HG03442 (cell line): ENCODE measurements at regions not wholly inside any gene's neighbourhood (a gene's known extent, or its start where the extent isn't known, plus 50 kb on each side); places are given as distances from the start of the nearest gene placed in this dataset.
"Not testable (repeated sequence)": the region's sequence is repeated elsewhere in the genome, so short reads cannot be mapped to it uniquely, and the experiment has no call there.

Experiments
- ATAC-seq: cut with Tn5 transposase; IDR thresholded peaks from one replicate; pipeline ENCODE4 v1.9.1; 2021; ENCODE audit warnings: mild to moderate bottlenecking, moderate library complexity; ENCODE audit not compliant: unreplicated experiment

DNA sequence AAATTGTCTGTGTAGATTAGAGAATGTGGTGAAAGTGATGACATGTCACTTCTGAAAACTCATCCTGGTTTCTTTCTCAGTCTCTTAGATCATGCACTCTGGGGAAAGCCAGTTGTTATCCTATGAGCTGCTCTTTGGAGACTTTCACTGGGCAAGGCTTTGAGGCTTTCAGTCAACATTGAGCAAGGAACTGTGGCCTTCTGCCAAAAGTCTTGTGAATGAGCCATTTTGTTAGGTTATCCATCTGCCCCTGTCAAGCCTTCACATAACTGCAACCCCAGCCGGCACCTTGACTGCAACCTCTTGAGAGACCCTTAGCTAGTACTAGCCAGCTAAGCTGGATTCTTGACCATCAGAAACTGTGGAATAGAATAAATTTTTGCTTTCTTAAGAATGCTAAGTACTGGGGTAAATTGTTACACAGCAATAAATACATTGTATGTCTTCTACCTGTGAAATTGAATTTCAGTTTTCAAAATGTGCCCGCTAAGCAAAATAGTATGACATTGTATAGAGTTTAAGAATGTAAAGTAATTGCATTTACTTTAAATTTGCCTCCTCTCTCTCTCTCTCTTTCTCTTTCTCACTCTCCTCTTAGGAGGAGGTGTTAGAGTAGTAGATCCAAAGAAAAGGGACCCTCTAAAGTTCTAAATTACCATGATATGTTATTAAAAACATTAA lies 1273.0 kb downstream of the RAPGEF2 start:
- ATAC-seq: no peak

DNA sequence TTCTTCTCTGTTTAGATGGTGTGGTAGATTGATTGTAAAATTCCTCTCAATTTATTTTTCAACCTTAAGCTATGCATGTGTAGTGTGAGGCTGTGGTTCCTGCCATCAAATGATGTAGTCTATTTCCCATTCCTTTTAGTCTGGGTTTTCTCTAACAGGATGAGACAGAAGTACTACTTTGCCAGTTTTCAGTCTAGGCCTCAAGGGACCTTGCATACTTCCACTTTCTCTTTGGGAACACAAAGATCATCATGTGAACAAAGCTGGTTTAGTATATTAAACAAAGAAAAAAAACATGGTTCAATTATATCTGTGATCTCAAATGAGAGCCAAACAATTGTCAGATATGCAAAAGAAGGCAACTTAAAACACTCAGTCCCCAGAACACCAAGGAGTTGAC lies 1284.0 kb downstream of the RAPGEF2 start:
- ATAC-seq: no peak

DNA sequence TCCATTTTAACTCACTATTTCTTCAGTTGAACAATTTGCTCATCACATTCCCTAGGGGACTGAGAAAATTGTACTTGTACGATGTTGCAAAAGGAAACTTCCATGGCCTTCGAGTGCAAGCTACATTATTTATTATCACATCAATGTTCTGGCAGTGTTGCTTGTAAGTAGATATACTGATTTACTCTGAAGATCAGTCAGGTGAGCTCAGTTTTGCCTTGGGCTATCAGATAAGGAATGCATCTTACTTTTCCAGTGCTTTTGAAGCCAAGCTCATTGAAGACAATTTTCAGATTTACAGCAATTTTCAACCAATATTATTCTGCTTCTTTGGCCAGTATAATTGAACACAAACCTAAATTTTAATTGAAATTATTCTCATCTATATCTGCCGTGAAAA lies 1296.9 kb downstream of the RAPGEF2 start:
- ATAC-seq: no peak

DNA sequence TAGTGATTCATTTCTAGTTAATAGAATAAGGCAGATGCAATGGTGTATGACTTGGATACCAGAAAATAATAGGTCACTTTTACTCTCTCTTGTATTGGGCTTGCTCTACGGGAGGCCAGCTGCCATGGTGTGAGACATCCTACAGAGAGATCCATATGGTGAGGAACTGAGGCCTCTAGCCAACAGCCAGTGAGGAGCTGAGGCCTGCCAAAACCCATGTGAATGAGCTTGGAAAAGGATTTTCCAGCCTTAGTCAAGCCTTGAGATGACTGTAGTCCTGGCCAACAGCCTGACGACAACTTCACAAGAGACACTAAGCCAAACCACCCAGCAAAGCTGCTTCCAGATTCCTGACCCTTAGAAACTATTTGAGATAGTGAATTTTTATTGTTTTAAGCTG lies 1300.2 kb downstream of the RAPGEF2 start:
- no peak for ATAC-seq

DNA sequence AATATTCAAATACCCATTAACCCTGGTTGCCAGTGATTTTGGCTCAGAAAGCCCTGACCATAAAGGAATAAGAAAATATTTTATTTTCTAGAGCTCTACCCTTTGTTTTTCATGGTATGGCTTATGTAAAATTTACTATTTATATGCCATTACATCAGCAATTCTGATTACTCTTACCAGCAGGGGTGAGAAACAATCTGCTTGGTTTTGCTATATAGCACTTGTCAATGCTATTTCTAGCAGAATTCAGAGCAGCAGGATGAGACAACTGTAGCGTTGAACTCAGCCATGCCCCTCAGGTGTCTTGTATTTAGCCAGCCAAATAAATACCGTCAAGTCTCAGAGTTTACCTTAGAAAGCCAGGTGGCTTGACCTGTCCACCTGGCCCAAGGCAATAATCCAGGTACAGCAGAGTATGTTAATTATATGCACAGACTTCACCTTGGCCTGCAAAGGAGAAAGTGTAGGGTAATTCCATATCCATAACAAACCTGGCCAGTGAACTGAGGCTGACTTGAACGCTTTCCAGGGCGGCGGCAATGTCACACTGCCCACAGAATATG lies 1303.5 kb downstream of the RAPGEF2 start:
- ATAC-seq: no peak

DNA sequence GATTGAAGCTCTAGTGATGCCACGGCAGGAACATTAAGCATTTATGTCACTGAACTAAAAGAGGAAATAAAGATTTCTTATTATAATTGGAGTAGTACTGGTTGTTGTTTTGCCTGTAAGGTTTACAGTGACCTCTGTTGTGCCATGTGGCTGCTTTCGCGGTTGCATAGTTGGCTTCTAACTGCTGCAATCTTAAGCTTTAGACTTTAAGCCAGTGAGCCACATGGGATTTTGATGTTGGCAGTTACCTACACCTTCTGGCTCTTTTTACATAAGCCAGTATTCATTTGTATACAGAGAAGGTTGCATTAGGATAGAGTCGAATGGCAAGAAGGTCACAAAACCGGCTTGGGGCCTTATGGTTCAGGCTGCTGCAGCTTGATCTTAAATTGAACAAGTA lies 1311.6 kb downstream of the RAPGEF2 start:
- no peak for ATAC-seq

DNA sequence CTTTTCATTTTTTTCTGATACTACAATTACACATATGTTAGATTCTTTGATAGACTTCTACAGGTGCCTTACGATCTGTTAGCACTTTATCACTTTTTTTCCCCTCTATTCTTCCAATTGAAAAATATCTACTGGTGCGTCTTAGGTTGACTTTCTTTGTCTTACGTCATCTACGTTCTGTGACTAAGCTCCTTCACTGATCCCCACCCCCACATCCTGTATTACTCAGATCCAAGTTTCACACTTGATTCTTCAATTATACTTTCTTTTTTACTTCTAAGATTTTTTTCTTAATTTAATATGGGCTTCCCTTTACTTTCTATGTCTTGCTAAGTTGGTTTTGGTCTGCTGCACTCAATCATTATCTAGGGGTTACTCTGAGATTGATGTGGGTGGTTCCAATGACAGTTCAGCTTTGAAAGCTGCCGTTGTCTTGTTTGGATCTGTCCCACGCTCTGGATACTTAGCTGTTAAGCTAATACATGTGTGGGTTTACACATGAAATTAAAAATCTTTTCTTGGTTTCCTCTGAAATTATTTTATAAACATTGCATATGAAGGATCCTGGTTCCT lies 1321.1 kb downstream of the RAPGEF2 start:
- no peak for ATAC-seq

DNA sequence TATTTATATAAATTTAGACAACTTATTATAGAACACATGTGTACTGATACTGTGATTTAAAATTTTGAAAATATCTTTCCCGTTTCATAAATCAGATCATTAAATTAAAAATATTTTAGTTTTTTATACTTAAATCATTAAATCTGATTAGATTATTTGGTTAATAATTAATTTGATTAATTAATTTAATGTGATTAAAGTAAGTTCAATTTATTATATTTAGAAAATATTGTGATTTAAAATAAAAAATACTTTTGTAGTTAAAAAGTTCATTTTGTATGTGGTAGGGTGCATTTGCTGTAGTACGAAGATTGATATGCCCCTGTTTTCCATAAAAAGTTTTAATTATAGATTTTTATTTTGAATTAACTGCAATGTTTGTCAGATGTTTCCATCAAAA lies 1323.4 kb downstream of the RAPGEF2 start:
- no peak for ATAC-seq

DNA sequence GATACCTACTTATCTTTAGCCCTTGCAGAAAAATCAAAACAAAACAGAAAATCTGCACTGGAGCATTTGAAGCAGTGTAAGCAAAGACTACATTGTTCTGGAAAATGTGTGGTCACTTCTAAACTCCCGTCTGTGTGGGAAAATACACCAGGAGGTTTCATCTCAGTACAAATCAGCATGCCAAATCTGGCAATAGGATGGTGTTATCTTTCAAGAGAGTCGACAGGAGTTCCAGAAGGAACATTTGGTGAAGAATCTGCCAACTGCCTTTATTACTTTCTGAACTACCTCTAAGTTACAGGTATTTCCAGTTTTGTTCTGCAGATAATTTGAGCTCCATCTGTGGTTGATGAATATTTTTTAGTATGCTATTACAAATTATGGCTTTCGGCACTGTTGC lies 1348.0 kb downstream of the RAPGEF2 start:
- no peak for ATAC-seq

DNA sequence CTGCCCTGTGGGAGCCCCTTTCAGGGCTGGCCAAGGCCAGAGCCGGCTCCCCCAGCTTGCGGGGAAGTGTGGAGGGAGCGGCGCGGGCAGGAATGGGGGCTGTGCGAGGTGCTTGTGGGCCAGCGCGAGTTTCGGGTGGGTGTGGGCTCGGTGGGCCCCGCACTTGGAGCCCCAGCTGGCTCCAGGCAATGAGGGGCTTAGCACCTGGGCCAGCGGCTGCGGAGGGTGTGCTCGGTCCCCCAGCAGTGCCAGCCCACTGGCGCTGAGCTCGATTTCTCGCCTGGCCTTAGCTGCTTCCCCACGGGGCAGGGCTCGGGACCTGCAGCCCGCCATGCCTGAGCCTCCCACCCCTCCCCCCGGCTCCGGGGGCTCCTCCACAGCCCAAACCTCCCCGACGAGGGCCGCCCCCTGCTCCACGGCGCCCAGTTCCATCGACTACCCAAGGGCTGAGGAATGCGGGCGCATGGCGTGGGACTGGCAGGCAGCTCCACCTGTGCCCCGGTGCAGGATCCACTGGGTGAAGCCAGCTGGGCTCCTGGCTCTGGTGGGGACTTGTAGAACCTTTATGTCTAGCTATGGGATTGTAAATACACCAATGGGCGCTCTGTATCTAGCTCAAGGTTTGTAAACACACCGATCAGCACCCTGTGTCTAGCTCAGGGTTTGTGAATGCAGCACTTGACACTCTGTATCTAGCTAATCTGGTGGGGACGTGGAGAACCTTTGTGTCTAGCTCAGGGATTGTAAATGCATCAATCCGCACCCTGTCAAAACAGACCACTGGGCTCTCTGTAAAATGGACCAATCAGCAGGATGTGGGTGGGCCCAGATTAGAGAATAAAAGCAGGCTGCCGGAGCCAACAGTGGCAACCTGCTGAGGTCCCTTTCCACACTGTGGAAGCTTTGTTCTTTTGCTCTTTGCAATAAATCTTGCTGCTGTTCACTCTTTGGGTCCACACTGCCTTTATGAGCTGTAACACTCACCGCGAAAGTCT lies 1379.1 kb downstream of the RAPGEF2 start:
- ATAC-seq: not testable (repeated sequence)

DNA sequence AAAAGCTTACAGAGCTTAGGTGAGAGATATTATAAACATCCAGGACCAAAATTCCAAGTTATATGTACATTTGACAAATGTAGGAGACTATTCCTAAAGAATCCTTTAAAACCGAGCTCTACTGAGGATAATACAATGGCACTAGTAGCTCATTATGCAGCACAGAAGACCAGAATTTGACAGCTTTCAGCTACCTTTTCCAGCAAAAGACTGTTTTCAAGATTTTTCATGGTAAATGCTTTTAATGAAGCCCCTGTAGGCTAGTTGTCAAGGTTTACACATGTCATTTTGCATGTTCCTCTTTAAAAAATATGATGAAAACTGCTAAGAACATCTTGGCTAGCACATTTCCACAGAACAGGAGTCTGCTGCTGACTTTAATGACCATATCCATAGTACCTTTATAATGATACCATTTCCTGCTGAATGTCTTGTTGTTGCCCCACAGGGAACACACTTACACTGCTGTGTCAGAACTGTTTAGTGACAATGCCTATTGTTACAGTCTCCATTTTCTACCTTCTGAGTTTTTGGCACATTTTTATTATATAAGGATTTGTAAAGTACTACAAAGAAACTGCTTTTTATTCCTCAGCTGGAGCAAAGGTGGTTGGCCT lies 1382.3 kb downstream of the RAPGEF2 start:
- ATAC-seq: no peak

DNA sequence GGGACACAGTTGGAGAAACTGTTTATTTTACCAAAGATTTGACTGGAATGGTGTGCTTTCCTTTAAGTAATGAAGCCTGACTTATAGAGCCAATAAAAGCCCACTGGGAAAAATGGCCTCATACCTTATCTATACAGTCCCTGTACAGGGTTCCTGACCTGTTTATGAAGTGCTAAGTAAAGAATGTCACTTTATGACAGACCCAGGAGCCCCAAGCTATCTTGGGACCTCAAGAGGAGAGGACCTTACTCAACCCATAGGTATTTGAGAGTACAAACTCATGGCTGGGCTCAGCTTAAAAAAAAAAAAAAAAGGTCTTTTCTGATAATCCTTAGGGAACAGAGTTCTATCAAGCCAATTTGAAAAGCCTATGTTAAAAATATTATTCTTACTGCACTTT lies 1389.3 kb downstream of the RAPGEF2 start:
- ATAC-seq: no peak

DNA sequence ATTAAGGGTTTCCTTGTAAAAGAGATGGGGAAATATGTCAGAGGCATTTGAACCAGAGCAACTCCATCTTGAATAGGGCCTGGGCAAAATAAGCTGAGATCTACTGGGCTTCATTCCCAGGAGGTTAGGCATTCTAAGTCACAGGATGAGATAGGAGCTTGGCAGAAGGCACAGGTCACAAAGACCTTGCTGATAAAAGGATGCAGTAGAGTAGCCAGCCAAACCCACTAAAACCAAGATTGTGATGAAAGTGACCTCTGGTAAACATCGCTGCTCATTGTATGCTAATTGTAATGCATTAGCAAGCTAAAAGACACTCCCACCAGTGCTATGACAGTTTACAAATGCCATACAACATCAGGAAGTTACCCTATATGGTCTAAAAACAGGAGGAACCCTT lies 1390.3 kb downstream of the RAPGEF2 start:
- ATAC-seq: no peak

DNA sequence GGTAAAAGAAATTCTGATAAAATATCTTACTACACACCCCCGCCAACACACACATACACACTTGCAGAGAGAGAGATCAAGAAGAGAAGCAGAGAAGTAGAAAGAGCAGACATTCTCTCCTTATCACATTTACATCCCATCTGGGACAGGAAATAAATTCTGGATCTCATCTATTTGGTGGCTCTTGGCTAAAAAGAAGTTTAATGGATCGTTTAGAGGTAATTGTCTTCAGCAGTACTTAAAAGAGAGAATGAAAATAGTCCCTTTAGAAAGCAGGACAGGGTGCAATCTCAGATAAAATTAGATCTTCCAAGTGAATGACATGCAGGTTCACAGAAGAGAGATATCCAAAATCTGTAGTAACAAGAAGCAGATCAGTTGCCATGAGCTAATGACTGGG lies 1392.5 kb downstream of the RAPGEF2 start:
- ATAC-seq: no peak

DNA sequence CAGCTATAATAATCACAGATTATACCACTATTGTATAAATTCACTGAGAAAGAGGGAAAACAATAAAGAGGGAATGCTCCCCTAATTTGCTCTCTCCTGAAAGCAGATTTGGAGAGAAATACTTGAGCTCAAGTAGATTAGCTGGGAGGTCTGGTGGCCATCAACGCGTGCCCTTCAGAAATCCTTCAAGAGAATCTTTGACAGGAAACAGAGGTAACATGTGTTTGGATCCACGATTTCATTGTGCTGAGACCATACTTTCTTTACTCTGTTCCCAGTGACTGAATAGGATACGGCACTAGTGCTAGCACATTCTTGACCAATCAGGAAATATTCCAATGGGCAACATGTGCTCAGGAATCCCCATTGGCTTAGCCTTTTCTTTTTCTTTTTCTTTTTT lies 1395.3 kb downstream of the RAPGEF2 start:
- no peak for ATAC-seq

DNA sequence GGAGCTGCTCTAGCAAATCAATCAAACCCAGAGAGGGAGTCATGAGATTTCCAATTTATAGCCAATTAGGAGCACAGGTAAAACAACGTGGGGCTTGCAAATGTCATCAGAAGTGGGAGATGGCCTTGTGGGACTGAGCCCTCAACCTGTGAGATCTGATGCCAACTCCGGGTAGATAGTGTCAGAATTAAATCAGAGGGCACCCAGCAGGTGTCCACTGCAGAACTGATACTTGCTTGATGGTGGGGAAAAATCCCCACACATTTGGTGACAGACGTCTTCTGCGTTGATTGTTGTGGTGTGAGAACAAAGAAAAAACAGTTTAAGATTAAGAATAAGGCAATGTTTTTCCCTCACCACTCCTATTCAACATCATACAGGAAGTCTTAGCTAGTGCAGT lies 1402.8 kb downstream of the RAPGEF2 start:
- ATAC-seq: no peak

DNA sequence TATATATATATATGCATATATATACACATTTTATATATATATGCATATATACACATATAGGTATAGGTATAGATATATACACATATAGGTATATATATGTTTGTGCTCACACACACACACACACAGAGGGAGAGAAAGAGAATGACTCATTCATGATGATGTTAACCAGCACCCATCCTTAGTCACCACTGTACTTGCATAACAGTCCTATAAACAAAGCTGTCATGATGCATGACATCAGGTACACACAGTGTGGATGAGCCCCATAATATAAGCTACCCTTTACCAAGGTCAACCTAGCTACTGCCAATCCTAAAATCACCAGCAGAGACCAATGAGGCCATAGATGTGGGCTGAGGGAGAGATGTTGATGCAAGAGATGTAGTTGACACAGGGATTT lies 1408.0 kb downstream of the RAPGEF2 start:
- ATAC-seq: no peak

DNA sequence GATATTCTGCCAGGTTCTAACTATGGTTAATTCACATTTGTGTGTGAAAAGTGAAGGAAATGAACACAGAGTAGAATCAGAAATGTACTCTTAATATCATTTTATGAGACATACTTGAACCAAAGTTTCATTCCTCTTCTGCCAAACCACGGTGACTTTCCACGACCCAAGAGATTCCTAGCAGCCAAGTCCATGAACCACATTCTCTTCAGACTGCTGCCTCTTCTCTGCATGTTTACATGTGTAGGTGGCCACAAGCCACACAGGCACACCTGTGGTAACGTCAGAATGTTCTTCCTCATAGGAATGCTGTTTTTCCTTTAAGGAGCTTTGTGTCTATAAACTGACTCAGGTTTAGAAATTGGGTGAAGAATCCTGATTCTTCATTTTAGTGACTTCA lies 1411.2 kb downstream of the RAPGEF2 start:
- no peak for ATAC-seq

DNA sequence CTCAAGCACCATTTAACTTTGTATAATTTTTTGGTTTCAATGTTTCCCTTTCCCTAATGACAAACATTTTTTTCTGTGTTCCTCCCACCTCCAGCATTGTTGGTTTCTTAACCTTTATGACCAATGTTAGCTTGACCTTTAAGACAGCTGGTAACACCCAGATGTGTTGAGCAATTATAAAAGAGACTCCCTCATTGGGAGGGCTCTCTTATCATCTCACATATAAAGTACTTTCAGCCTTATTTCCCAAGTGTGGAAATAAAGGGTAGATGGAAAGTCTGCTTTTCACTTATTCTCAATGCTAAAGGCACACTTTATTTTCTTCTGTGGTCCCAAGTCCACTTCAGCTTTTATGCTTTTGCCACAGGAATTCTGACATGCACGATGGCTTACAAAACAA lies 1420.4 kb downstream of the RAPGEF2 start:
- ATAC-seq: no peak

DNA sequence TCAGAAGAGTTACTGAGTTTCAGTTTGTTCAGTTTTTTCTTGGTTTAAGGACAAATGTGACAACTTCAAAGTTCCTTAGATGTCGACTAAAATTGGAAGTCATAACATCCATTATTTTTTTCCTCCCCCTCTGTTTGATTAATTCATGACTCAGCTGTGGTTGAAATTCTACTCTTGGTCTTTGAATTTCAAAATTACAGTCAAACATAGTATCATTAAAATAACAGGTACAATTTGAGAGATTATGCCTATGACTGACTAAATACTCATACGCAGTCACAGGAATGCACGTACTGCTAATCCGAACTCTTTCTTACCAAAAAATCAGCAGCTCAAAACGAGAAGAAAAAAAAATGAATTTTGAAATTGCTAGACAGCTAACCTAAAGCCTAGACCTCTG lies 1434.8 kb downstream of the RAPGEF2 start:
- ATAC-seq: no peak

DNA sequence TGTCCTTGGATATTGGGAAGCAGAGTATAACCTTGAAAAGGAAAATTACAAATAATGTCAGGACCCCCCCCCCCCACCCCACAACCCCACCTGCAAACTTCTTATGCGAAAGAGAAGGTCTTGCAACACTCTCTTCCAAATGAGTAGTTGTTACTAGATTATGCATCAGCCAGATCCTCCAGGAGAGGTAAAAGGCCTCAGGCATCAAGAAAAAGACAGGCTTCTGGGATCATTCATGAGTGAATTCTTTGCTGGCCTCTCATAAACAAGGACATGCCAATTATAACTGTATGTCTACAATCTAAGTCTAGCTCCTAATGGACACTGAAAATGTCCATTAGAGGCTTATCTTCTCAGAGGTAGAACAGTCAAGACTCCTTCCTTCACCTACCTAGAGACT lies 1443.3 kb downstream of the RAPGEF2 start:
- ATAC-seq: no peak
